ENCODE measurements at regions not wholly inside any gene's neighbourhood (a gene's known extent, or its start where the extent isn't known, plus 50 kb on each side); places are given as distances from the start of the nearest gene placed in this dataset.

GRCh38 chr9:118215549-118215948 lies 511.3 kb downstream of the TLR4 start:
- H3K4me3 Mint-ChIP-seq (ENCODE audit: unreplicated experiment) = no peak overlapping the region
- intact Hi-C loops (cut with micrococcal nuclease; ENCODE audit: unreplicated experiment) = no loop called here
- DNase-seq = no peak

GRCh38 chr9:118222375-118222774 lies 518.2 kb downstream of the TLR4 start:
- Mint-ChIP-seq H3K9me3 (ENCODE audit: unreplicated experiment) (peaks cover 3% of the 10 kb centered on the region), H3K4me1 (ENCODE audit: low read depth, unreplicated experiment) (no peaks in the 10 kb centered on the region), H3K36me3 (ENCODE audit: insufficient read depth, unreplicated experiment) (no peaks in the 10 kb centered on the region), H3K27me3 (ENCODE audit: insufficient read depth, unreplicated experiment) (no peaks in the 10 kb centered on the region), H3K4me3 (ENCODE audit: unreplicated experiment) (no peak overlapping the region), H3K27ac (ENCODE audit: unreplicated experiment) (no peak overlapping the region)
- H3K4me3 ChIP-seq (ENCODE audit: low read depth, low read length) = no peak overlapping the region
- no peaks in the 10 kb centered on the region; the same call in 1 of the 2 replicates for H3K27me3 ChIP-seq (replicated peaks; ENCODE audit: control insufficient read depth, insufficient read depth, low read length)
- no peak for TF ChIP-seq CTCF (IDR thresholded peaks at IDR 0.05; ENCODE audit: insufficient read depth in 1 of 2, low read depth in 1 of 2, low read length in 1 of 2, severe bottlenecking in 1 of 2, unreplicated experiment in 1 of 2)
- BruUV-seq (replicated peaks) = no TSS peak
- CTCF ChIA-PET = no interaction called here
- POLR2A ChIA-PET = no interaction called here
- H3K9me3 ChIP-seq = no peaks in the 10 kb centered on the region
- H3K36me3 ChIP-seq (ENCODE audit: control insufficient read depth, insufficient read depth, low read length) = no peaks in the 10 kb centered on the region
- intact Hi-C loops (cut with micrococcal nuclease; ENCODE audit: unreplicated experiment) = no loop called here
- peak in 1 of 2 experiments; percentile 2 for DNase-seq
- H3K4me1 ChIP-seq = no peaks in the 10 kb centered on the region

More at GRCh38 chr9:118215549-118215948, 511.3 kb downstream of the TLR4 start:
- ChIA-PET POLR2A (no interaction called here), CTCF (no interaction called here)
- Histone ChIP-seq H3K9me3 (no peaks in the 10 kb centered on the region), H3K4me3 (ENCODE audit: low read depth, low read length) (no peak overlapping the region), H3K4me1 (no peaks in the 10 kb centered on the region), H3K36me3 (ENCODE audit: control insufficient read depth, insufficient read depth, low read length) (no peaks in the 10 kb centered on the region), H3K27me3 (replicated peaks; ENCODE audit: control insufficient read depth, insufficient read depth, low read length) (no peaks in the 10 kb centered on the region)
- Mint-ChIP-seq H3K36me3 (ENCODE audit: insufficient read depth, unreplicated experiment) (no peaks in the 10 kb centered on the region), H3K27me3 (ENCODE audit: insufficient read depth, unreplicated experiment) (peaks cover 2% of the 10 kb centered on the region), H3K4me1 (ENCODE audit: low read depth, unreplicated experiment) (no peaks in the 10 kb centered on the region), H3K9me3 (ENCODE audit: unreplicated experiment) (peaks cover 8% of the 10 kb centered on the region), H3K27ac (ENCODE audit: unreplicated experiment) (no peak overlapping the region)
- BruUV-seq (replicated peaks) = no TSS peak
- no peak for TF ChIP-seq CTCF (IDR thresholded peaks at IDR 0.05; ENCODE audit: insufficient read depth in 1 of 2, low read depth in 1 of 2, low read length in 1 of 2, severe bottlenecking in 1 of 2, unreplicated experiment in 1 of 2)

- DNase-seq = no peak
- POLR2A ChIA-PET = no interaction called here
- Histone ChIP-seq H3K36me3 (ENCODE audit: control insufficient read depth, insufficient read depth, low read length) (no peaks in the 10 kb centered on the region), H3K27me3 (replicated peaks; ENCODE audit: control insufficient read depth, insufficient read depth, low read length) (no peaks in the 10 kb centered on the region; the same call in 1 of the 2 replicates), H3K4me3 (ENCODE audit: low read depth, low read length) (no peak overlapping the region), H3K4me1 (no peaks in the 10 kb centered on the region), H3K9me3 (no peaks in the 10 kb centered on the region)
- CTCF ChIA-PET = no interaction called here
- Mint-ChIP-seq H3K27ac (ENCODE audit: unreplicated experiment) (no peak overlapping the region), H3K4me1 (ENCODE audit: low read depth, unreplicated experiment) (no peaks in the 10 kb centered on the region), H3K9me3 (ENCODE audit: unreplicated experiment) (no peaks in the 10 kb centered on the region), H3K4me3 (ENCODE audit: unreplicated experiment) (no peak overlapping the region), H3K27me3 (ENCODE audit: insufficient read depth, unreplicated experiment) (no peaks in the 10 kb centered on the region), H3K36me3 (ENCODE audit: insufficient read depth, unreplicated experiment) (no peaks in the 10 kb centered on the region)
- TF ChIP-seq CTCF (IDR thresholded peaks at IDR 0.05; ENCODE audit: insufficient read depth in 1 of 2, low read depth in 1 of 2, low read length in 1 of 2, severe bottlenecking in 1 of 2, unreplicated experiment in 1 of 2) = no peak
- intact Hi-C loops (cut with micrococcal nuclease; ENCODE audit: unreplicated experiment) = no loop called here
- BruUV-seq (replicated peaks) = no TSS peak
These were observed 518.9 kb downstream of the TLR4 start for GRCh38 chr9:118223111-118223510.

All from Caco-2 (cell line).